T-helper 2 cell treated with Interferon-gamma antibody and Interleukin-4, amounts not matched to agents 5 μg/mL and 100 μg/mL, for 36 hours (primary cell): ENCODE measurements at regions not wholly inside any gene's neighbourhood (a gene's known extent, or its start where the extent isn't known, plus 50 kb on each side); places are given as distances from the start of the nearest gene placed in this dataset.

Source experiments
- DNase-seq: peaks from one replicate; pipeline ENCODE4 v3.0.0; 2021; ENCODE audit warnings: low spot score
- H3K27ac Mint-ChIP-seq: one replicate; pipeline ENCODE4 v1.8.0; 2021; ENCODE audit warnings: mild to moderate bottlenecking, mixed read lengths
- H3K27me3 Mint-ChIP-seq: one replicate; pipeline ENCODE4 v1.8.0; 2021; ENCODE audit warnings: low read depth, mixed read lengths
- H3K36me3 Mint-ChIP-seq: one replicate; pipeline ENCODE4 v1.8.0; 2021; ENCODE audit warnings: low read depth, mixed read lengths
- H3K4me1 Mint-ChIP-seq: one replicate; pipeline ENCODE4 v1.8.0; 2021; ENCODE audit warnings: low read depth, mixed read lengths
- H3K4me3 Mint-ChIP-seq: one replicate; pipeline ENCODE4 v1.8.0; 2022; ENCODE audit warnings: mild to moderate bottlenecking, moderate library complexity, mixed read lengths
- H3K9me3 Mint-ChIP-seq: one replicate; pipeline ENCODE4 v1.8.0; 2021; ENCODE audit warnings: mixed read lengths

DNA sequence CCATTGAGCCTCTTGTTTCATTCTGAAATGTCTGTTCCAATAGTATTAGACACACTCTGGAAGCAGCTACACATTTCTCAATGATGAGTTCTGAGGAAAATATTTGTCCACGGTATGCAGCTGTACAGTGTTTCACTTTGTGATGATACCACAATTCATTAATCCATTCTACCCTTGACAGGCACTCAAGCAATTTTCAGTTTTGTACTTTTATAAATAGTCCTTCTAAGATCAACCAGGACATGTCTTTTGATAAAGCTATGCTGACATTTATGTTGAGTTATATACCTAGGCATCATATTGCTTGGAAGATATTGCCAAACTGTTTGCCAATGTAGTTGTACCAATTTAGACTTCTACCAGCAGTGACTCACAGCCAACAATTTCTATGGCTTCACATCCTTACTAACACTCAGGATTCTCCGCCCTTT is 165.1 kb upstream of the COL8A1 start:
- no peaks in the 10 kb centered on the region for H3K4me1 Mint-ChIP-seq
- H3K36me3 Mint-ChIP-seq = no peaks in the 10 kb centered on the region
- no peak for DNase-seq
- no peak overlapping the region for H3K27ac Mint-ChIP-seq
- no peaks in the 10 kb centered on the region for H3K27me3 Mint-ChIP-seq
- peaks cover 9% of the 10 kb centered on the region for H3K9me3 Mint-ChIP-seq
- no peak overlapping the region for H3K4me3 Mint-ChIP-seq

- Mint-ChIP-seq H3K4me3 (no peak overlapping the region), H3K27me3 (no peaks in the 10 kb centered on the region), H3K9me3 (peaks cover 4% of the 10 kb centered on the region), H3K27ac (no peak overlapping the region), H3K36me3 (no peaks in the 10 kb centered on the region), H3K4me1 (no peaks in the 10 kb centered on the region)
- no peak for DNase-seq
Measured at GRCh38 chr3:99472385-99472784, 166.0 kb upstream of the COL8A1 start.

DNA sequence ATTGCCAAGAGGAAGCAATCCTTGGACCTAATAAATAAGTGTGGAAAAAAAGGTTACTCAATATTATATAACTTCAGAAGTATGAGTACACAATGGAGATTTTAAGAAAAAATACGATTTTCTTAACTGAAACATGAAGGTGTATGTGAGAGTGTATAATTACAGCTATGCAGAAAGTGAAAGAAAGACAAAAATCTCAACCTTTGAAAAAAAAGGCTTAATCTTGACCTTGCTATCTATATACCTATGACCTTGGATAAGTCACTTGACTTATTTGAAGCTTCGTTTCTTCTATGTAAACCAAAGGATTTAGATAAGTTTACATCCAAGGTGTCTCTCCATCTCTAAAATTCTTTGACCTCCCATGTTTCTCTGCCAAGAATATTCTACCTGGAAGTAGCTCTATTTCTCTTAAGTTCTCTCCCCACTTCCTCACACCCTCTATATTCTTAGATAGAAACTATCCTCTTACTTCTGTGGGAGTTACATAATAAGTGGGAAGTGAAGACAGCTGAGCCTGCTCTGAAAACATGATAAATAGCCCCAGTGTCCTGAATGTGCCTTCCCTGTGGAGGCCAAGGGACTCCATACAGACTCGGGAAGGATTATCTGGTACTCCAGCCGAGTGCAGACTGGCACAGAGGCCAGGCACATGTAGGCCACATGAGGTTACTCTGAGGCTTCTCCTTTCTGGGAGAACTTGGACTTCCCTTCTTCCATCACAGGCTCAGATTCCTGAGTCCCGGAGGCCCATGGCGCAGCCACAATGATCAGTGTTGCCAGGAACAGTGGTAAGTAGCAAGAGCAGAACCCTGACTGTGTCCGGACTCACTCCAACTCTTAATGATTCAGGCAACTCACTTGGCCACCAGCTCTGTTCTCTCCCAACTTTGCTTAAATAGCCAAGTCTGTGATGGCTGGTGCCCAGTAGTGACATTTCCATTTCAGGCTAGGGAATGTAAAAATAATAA is 166.8 kb upstream of the COL8A1 start:
- H3K4me1 Mint-ChIP-seq = no peaks in the 10 kb centered on the region
- no peak overlapping the region for H3K4me3 Mint-ChIP-seq
- H3K27me3 Mint-ChIP-seq = no peaks in the 10 kb centered on the region
- no peaks in the 10 kb centered on the region for H3K36me3 Mint-ChIP-seq
- no peak for DNase-seq
- H3K9me3 Mint-ChIP-seq = no peaks in the 10 kb centered on the region
- H3K27ac Mint-ChIP-seq = no peak overlapping the region

GRCh38 chr3:99470841-99471240 is 167.6 kb upstream of the COL8A1 start:
- Mint-ChIP-seq H3K4me1 (no peaks in the 10 kb centered on the region), H3K27me3 (no peaks in the 10 kb centered on the region), H3K9me3 (no peaks in the 10 kb centered on the region), H3K36me3 (no peaks in the 10 kb centered on the region), H3K4me3 (no peak overlapping the region), H3K27ac (no peak overlapping the region)
- no peak for DNase-seq

DNA sequence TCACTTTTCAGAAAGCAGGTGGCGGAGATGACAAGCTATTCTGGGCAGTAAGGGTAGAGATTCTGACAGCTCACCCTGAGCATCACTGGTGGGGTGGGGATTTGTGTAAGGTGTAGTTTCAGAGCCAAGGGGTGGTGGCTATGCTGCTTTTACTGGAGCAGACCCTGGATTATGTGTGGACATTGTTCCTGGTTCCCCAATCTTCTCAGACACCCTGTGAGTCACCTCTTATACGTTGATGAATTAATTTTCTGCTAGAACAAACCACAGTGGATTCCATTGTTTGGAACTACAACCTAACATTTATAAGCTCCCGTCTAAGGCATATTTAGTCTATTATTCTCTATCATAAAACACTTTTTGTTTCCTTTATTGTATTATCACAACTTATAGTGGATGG is 169.5 kb upstream of the COL8A1 start:
- H3K27ac Mint-ChIP-seq = no peak overlapping the region
- H3K27me3 Mint-ChIP-seq = no peaks in the 10 kb centered on the region
- no peak for DNase-seq
- H3K36me3 Mint-ChIP-seq = no peaks in the 10 kb centered on the region
- H3K9me3 Mint-ChIP-seq = no peaks in the 10 kb centered on the region
- H3K4me1 Mint-ChIP-seq = no peaks in the 10 kb centered on the region
- no peak overlapping the region for H3K4me3 Mint-ChIP-seq

- no peak overlapping the region for H3K27ac Mint-ChIP-seq
- H3K27me3 Mint-ChIP-seq = no peaks in the 10 kb centered on the region
- H3K9me3 Mint-ChIP-seq = no peaks in the 10 kb centered on the region
- H3K4me3 Mint-ChIP-seq = no peak overlapping the region
- H3K36me3 Mint-ChIP-seq = no peaks in the 10 kb centered on the region
- no peak for DNase-seq
- H3K4me1 Mint-ChIP-seq = no peaks in the 10 kb centered on the region
Measured at GRCh38 chr3:99467420-99467819, 171.0 kb upstream of the COL8A1 start.

DNA sequence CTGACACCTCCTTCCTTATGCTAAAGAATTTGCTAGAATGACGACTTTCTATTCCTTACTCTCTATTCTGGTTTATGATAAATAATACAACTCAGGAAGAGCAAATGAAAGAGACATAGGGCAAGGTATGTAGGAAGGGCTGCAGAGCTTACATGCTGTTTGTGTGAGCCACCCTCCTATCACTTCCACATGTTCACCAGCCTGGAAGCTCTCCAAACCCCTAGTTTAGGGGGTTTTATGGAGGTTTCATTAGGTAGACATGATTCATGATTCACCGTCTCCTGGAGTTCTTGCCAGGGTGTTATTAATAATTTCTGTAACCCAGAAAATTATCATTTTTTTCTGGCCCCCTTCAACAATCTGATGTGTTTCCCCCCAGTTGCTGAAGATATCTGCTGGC is 172.1 kb upstream of the COL8A1 start:
- no peak overlapping the region for H3K27ac Mint-ChIP-seq
- no peaks in the 10 kb centered on the region for H3K36me3 Mint-ChIP-seq
- H3K27me3 Mint-ChIP-seq = no peaks in the 10 kb centered on the region
- no peaks in the 10 kb centered on the region for H3K9me3 Mint-ChIP-seq
- H3K4me3 Mint-ChIP-seq = no peak overlapping the region
- H3K4me1 Mint-ChIP-seq = no peaks in the 10 kb centered on the region
- no peak for DNase-seq

GRCh38 chr3:99458013-99458412 is 180.4 kb upstream of the COL8A1 start:
- no peaks in the 10 kb centered on the region for H3K27me3 Mint-ChIP-seq
- H3K4me3 Mint-ChIP-seq = no peak overlapping the region
- H3K4me1 Mint-ChIP-seq = no peaks in the 10 kb centered on the region
- H3K9me3 Mint-ChIP-seq = peaks cover 4% of the 10 kb centered on the region
- no peaks in the 10 kb centered on the region for H3K36me3 Mint-ChIP-seq
- H3K27ac Mint-ChIP-seq = no peak overlapping the region
- no peak for DNase-seq

DNA sequence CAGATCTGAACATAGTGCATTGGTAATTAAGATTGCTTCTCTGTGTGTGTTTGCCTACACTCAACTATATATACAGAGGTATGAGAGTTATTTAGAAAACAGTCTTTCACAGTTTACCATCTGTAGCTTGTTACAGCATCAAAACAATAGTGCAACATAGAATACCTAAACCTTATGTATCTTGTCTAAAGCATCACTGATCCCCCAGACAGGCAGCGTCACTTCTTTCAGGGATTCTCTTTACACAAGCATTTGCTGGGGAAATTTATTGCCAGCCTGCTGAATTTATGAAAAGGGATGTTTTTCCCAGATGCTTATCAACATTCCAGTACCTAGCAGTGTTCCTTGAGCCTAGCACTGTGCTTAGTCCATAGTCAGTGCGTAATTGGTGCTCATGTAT is 195.8 kb upstream of the COL8A1 start:
- Mint-ChIP-seq H3K4me1 (no peaks in the 10 kb centered on the region), H3K36me3 (no peaks in the 10 kb centered on the region), H3K9me3 (no peaks in the 10 kb centered on the region), H3K27me3 (no peaks in the 10 kb centered on the region), H3K27ac (no peak overlapping the region), H3K4me3 (no peak overlapping the region)
- no peak for DNase-seq

- Mint-ChIP-seq H3K27ac (no peak overlapping the region), H3K27me3 (no peaks in the 10 kb centered on the region), H3K4me3 (no peak overlapping the region), H3K4me1 (no peaks in the 10 kb centered on the region), H3K9me3 (no peaks in the 10 kb centered on the region), H3K36me3 (no peaks in the 10 kb centered on the region)
- no peak for DNase-seq
Measured at GRCh38 chr3:99439892-99440291, 198.5 kb upstream of the COL8A1 start.

GRCh38 chr3:99434190-99434589 is 204.2 kb upstream of the COL8A1 start:
- H3K4me1 Mint-ChIP-seq = no peaks in the 10 kb centered on the region
- H3K27ac Mint-ChIP-seq = no peak overlapping the region
- H3K27me3 Mint-ChIP-seq = no peaks in the 10 kb centered on the region
- no peak overlapping the region for H3K4me3 Mint-ChIP-seq
- H3K9me3 Mint-ChIP-seq = no peaks in the 10 kb centered on the region
- no peak for DNase-seq
- no peaks in the 10 kb centered on the region for H3K36me3 Mint-ChIP-seq

- Mint-ChIP-seq H3K4me3 (no peak overlapping the region), H3K4me1 (no peaks in the 10 kb centered on the region), H3K27ac (no peak overlapping the region), H3K27me3 (no peaks in the 10 kb centered on the region), H3K36me3 (no peaks in the 10 kb centered on the region), H3K9me3 (no peaks in the 10 kb centered on the region)
- DNase-seq = no peak
Measured at GRCh38 chr3:99430348-99431134, 207.9 kb upstream of the COL8A1 start.

DNA sequence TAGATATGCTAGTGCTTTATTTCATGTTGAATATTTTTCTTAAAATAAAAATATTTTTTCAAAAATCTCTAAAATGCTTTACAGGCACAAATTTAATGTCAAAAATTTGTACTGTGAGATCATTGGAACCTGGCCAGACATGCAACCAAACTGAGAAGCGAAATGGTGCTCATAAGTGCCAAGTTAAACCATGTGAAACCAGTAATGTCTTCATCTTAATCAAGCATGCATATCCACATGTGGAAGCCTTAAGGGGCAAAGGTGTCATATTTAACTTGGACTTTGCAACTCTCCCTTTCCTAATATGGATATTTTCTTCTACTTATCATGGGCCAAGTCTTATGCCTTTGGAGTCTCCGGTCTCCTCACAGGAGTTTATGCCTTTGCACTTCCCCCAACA is 208.9 kb upstream of the COL8A1 start:
- no peak overlapping the region for H3K27ac Mint-ChIP-seq
- H3K27me3 Mint-ChIP-seq = no peaks in the 10 kb centered on the region
- no peaks in the 10 kb centered on the region for H3K36me3 Mint-ChIP-seq
- no peak for DNase-seq
- H3K9me3 Mint-ChIP-seq = no peaks in the 10 kb centered on the region
- H3K4me1 Mint-ChIP-seq = no peaks in the 10 kb centered on the region
- H3K4me3 Mint-ChIP-seq = no peak overlapping the region

DNA sequence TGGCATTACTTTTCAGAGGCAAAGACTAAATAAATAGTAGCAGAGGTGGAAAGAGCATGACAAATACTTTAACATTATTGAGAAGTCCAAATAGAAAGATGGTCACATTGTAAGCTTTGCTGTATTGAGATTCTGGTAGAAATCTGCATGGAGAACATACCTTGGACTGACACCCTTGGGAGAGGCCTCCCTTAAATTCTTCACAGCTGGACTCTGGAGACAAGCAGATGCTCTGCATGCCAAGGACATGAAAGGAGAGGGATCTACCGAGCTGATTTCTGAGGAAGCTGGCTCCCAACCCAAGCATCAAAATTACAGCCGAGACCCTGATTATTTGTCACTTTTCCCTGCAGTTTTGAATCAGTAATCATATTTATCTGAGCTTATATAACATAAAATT is 212.5 kb upstream of the COL8A1 start:
- no peaks in the 10 kb centered on the region for H3K27me3 Mint-ChIP-seq
- no peaks in the 10 kb centered on the region for H3K9me3 Mint-ChIP-seq
- no peak overlapping the region for H3K27ac Mint-ChIP-seq
- H3K4me3 Mint-ChIP-seq = no peak overlapping the region
- no peaks in the 10 kb centered on the region for H3K36me3 Mint-ChIP-seq
- H3K4me1 Mint-ChIP-seq = no peaks in the 10 kb centered on the region
- no peak for DNase-seq
